Kidney (tissue), 13 donors: ENCODE measurements at regions not wholly inside any gene's neighbourhood (a gene's known extent, or its start where the extent isn't known, plus 50 kb on each side); places are given as distances from the start of the nearest gene placed in this dataset.

Experiments used
- DNase-seq, 5 donors: peaks; one replicate each; pipeline ENCODE4 v3.0.0-alpha.2; 2013 to 2020
- FAIRE-seq: peaks from 2 replicates; lab custom pipeline; 2012; peaks lifted over from hg19 to GRCh38; lab: Jason Lieb, UNC
- H3K27ac ChIP-seq, 2 donors: one replicate each; pipeline ENCODE4 v1.7.0; 2013; ENCODE audit warnings: low read depth in 2 of 2, low read length in 2 of 2, inconsistent platforms in 1 of 2
- H3K27me3 ChIP-seq: one replicate; pipeline ENCODE4 v1.7.1; 2013; ENCODE audit warnings: low read length, inconsistent platforms; ENCODE audit not compliant: control insufficient read depth, insufficient read depth
- H3K36me3 ChIP-seq, 3 donors: one replicate each; pipeline versions ENCODE4 v1.7.0 to v1.7.1; 2013; ENCODE audit warnings: low read length in 3 of 3, control low read depth in 1 of 3, inconsistent platforms in 1 of 3; ENCODE audit not compliant: insufficient read depth in 3 of 3, control insufficient read depth in 2 of 3
- H3K4me1 ChIP-seq, 3 donors: one replicate each; pipeline versions ENCODE4 v1.7.0 to v1.7.1; 2013; ENCODE audit warnings: low read length in 3 of 3, inconsistent platforms in 1 of 3, low read depth in 1 of 3; ENCODE audit not compliant: control insufficient read depth in 2 of 3, insufficient read depth in 2 of 3
- H3K4me3 ChIP-seq, 3 donors: one replicate each; pipeline versions ENCODE4 v1.7.0 to v1.8.1; 2013; ENCODE audit warnings: low read length in 3 of 3, control low read depth in 1 of 3, inconsistent platforms in 1 of 3
- H3K9ac ChIP-seq, 3 donors: one replicate each; pipeline versions ENCODE4 v1.7.0 to v1.7.1; 2013; ENCODE audit warnings: low read length in 3 of 3, control low read depth in 1 of 3, inconsistent platforms in 1 of 3
- H3K9me3 ChIP-seq, 3 donors: one replicate each; pipeline versions ENCODE4 v1.7.0 to v1.7.1; 2013; ENCODE audit warnings: low read length in 3 of 3, control low read depth in 1 of 3, inconsistent platforms in 1 of 3; ENCODE audit not compliant: control insufficient read depth in 2 of 3, insufficient read depth in 1 of 3
- CTCF ChIP-seq: IDR thresholded peaks from 3 replicates; pipeline ENCODE4 v1.5.1; 2012; ENCODE audit warnings: mild to moderate bottlenecking, moderate library complexity, borderline replicate concordance; ENCODE audit not compliant: insufficient read depth; ENCODE audit errors: extremely low read depth
- intact Hi-C: fragments of 100-400 bp; cut with DNase I; formaldehyde crosslinking; loops from one replicate; pipeline ENCODE4 v1.11.1; 2022
- donor health status: control.
- donor health status: control.
- donor health status: control.
- donor health status: control.
- donor health status: control.
- donor health status: DM: yes; HTN: yes; CAD: no.
- donor health status: Normal renal cell carcinoma (clear cell type).

DNA sequence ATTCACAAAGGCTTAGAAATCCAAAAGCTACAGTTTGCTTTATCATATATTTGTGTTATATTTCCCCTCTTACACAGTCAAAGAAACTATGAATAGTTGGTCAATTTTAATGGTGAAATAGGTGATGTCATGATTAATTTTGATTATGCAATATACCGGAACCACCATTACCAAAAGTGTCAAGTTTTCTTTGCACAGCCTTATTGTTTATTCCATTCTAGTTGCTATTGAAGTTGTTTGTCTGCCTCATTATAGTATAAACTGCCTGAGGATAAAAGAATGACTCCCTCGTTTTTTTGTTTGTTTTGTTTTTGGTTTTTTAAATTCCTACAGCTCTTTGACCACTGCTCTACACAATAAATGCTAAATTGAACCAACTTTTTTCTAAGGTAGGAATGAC lies 690.6 kb upstream of the ZP4 start:
- H3K4me3 ChIP-seq = no peak overlapping the region
- FAIRE-seq (no peak), DNase-seq (no peak)
- H3K9ac ChIP-seq = no peak overlapping the region
- no peaks in the 10 kb centered on the region for H3K27me3 ChIP-seq
- intact Hi-C loops = no loop called here
- H3K36me3 ChIP-seq = no peaks in the 10 kb centered on the region
- no peak overlapping the region for H3K27ac ChIP-seq
- H3K4me1 ChIP-seq = no peaks in the 10 kb centered on the region
- no peaks in the 10 kb centered on the region for H3K9me3 ChIP-seq
- no peak for TF ChIP-seq CTCF

- H3K27me3 ChIP-seq = no peaks in the 10 kb centered on the region
- H3K36me3 ChIP-seq = no peaks in the 10 kb centered on the region
- intact Hi-C loops = no loop called here
- no peak overlapping the region for H3K27ac ChIP-seq
- TF ChIP-seq CTCF = no peak
- H3K4me1 ChIP-seq = no peaks in the 10 kb centered on the region
- no peak overlapping the region for H3K4me3 ChIP-seq
- DNase-seq = no peak
- no peaks in the 10 kb centered on the region for H3K9me3 ChIP-seq
- no peak for FAIRE-seq
- no peak overlapping the region for H3K9ac ChIP-seq
Measured at GRCh38 chr1:238568735-238569134, 678.0 kb upstream of the ZP4 start.

DNA sequence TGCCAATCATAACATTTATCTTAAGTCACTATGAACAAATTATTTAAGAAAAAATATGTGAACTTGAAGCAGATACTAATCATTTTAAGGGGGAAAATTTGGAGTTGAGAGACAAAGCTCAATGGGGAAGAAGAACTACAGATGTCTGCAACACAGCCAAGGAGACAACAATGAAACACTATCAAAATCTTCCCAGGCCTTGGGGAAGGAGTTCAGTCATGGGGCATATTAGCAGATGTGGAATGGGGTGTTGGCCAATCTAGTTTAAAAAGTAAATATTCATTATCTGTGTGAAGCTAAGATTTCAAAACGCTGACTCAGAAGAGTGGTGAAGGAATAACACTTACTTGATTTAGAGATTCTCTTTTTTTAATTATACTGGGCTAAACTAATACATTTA lies 671.6 kb upstream of the ZP4 start:
- Histone ChIP-seq H3K4me1 (no peaks in the 10 kb centered on the region), H3K9ac (no peak overlapping the region), H3K9me3 (no peaks in the 10 kb centered on the region), H3K27ac (no peak overlapping the region), H3K27me3 (no peaks in the 10 kb centered on the region), H3K36me3 (no peaks in the 10 kb centered on the region), H3K4me3 (no peak overlapping the region)
- intact Hi-C loops = no loop called here
- no peak for DNase-seq
- no peak for FAIRE-seq
- TF ChIP-seq CTCF = no peak

DNA sequence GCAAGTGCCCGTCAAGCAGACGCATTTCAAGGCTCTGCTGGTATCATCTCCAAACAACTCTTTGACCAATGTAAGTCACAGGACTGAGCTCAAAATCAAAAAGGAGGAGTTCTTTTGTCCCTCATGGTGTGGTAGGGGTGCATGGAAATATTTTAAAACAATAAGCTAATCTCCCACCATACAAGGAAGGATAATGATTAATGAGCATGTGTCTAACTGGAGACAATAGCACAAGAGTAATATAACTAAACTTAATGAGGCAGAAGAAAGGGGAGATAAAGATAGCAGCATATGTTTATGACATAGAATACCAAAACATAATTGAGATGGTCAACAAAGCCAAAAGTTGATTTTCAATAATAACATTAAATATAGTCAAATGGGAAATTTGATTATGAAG lies 668.0 kb upstream of the ZP4 start:
- intact Hi-C loops = no loop called here
- no peak overlapping the region for H3K9ac ChIP-seq
- H3K36me3 ChIP-seq = no peaks in the 10 kb centered on the region
- H3K9me3 ChIP-seq = no peaks in the 10 kb centered on the region
- no peak overlapping the region for H3K4me3 ChIP-seq
- TF ChIP-seq CTCF = no peak
- DNase-seq (no peak), FAIRE-seq (no peak)
- H3K27ac ChIP-seq = no peak overlapping the region
- no peaks in the 10 kb centered on the region for H3K4me1 ChIP-seq
- H3K27me3 ChIP-seq = no peaks in the 10 kb centered on the region
